Fibroblast of lung (primary cell): ENCODE measurements at regions not wholly inside any gene's neighbourhood (a gene's known extent, or its start where the extent isn't known, plus 50 kb on each side); places are given as distances from the start of the nearest gene placed in this dataset.

Experiments
- DNase-seq, 2 donors: peaks; one replicate each; pipeline versions ENCODE4 v3.0.0 to v3.0.0-alpha.2; 2010; ENCODE audit warnings: low read depth in 2 of 2
- H2AFZ ChIP-seq: 2 replicates; pipeline ENCODE4 v1.5.1; 2012; ENCODE audit warnings: low read length, control low read depth, inconsistent platforms
- H3K27ac ChIP-seq: 2 replicates; pipeline ENCODE4 v1.5.1; 2011; ENCODE audit warnings: low read length, control low read depth; ENCODE audit not compliant: insufficient read depth
- H3K27me3 ChIP-seq: 2 replicates; pipeline ENCODE4 v1.5.1; 2011; ENCODE audit warnings: mild to moderate bottlenecking, low read length; ENCODE audit not compliant: control insufficient read depth, insufficient read depth
- H3K36me3 ChIP-seq: 2 replicates; pipeline ENCODE4 v1.5.1; 2011; ENCODE audit warnings: low read length; ENCODE audit not compliant: control insufficient read depth, insufficient read depth
- H3K4me1 ChIP-seq: 2 replicates; pipeline ENCODE4 v1.5.1; 2011; ENCODE audit warnings: low read length; ENCODE audit not compliant: control insufficient read depth, insufficient read depth; ENCODE audit errors: extremely low read depth
- H3K4me2 ChIP-seq: 2 replicates; pipeline ENCODE4 v1.5.1; 2011; ENCODE audit warnings: low read length, control low read depth; ENCODE audit not compliant: insufficient read depth; ENCODE audit errors: extremely low read depth
- H3K4me3 ChIP-seq, 4 experiments: fragments of 200-600 bp in 1 of 4; sonication (generic) in 1 of 4; replicated peaks in 1 of 4; 2 replicates each; pipeline ENCODE4 v1.5.1; 2011 to 2016; ENCODE audit warnings: low read length in 4 of 4, low read depth in 3 of 4, mild to moderate bottlenecking in 3 of 4, control low read depth in 2 of 4, inconsistent platforms in 1 of 4, mixed read lengths in 1 of 4; ENCODE audit not compliant: insufficient read depth in 1 of 4; ENCODE audit errors: control extremely low read depth in 1 of 4
- H3K79me2 ChIP-seq: 2 replicates; pipeline ENCODE4 v1.5.1; 2012; ENCODE audit warnings: mild to moderate bottlenecking, low read length, inconsistent platforms; ENCODE audit not compliant: control insufficient read depth, insufficient read depth
- H3K9ac ChIP-seq: 2 replicates; pipeline ENCODE4 v1.5.1; 2011; ENCODE audit warnings: mild to moderate bottlenecking, low read length, control low read depth; ENCODE audit not compliant: insufficient read depth
- H3K9me3 ChIP-seq: 2 replicates; pipeline ENCODE4 v1.5.1; 2012; ENCODE audit warnings: low read depth, low read length; ENCODE audit not compliant: control insufficient read depth, insufficient read depth
- H4K20me1 ChIP-seq: 2 replicates; pipeline ENCODE4 v1.5.1; 2011; ENCODE audit warnings: low read length; ENCODE audit not compliant: control insufficient read depth, insufficient read depth; ENCODE audit errors: extremely low read depth
- EZH2 ChIP-seq: IDR thresholded peaks from 2 replicates; pipeline ENCODE4 v1.5.1; 2012; ENCODE audit warnings: low read length, control low read depth, mild to moderate bottlenecking; ENCODE audit errors: missing control alignments
- TF ChIP-seq, protein P1 (sequence below), 2 donors: IDR thresholded peaks in 1 of 2; conservative IDR thresholded peaks in 1 of 2; 1 replicate in 1 of 2; 2 replicates in 1 of 2; pipeline ENCODE4 v1.5.1; 2011 to 2012; ENCODE audit warnings: low read length in 2 of 2, control low read depth in 1 of 2, inconsistent platforms in 1 of 2, low read depth in 1 of 2, mild to moderate bottlenecking in 1 of 2

DNA sequence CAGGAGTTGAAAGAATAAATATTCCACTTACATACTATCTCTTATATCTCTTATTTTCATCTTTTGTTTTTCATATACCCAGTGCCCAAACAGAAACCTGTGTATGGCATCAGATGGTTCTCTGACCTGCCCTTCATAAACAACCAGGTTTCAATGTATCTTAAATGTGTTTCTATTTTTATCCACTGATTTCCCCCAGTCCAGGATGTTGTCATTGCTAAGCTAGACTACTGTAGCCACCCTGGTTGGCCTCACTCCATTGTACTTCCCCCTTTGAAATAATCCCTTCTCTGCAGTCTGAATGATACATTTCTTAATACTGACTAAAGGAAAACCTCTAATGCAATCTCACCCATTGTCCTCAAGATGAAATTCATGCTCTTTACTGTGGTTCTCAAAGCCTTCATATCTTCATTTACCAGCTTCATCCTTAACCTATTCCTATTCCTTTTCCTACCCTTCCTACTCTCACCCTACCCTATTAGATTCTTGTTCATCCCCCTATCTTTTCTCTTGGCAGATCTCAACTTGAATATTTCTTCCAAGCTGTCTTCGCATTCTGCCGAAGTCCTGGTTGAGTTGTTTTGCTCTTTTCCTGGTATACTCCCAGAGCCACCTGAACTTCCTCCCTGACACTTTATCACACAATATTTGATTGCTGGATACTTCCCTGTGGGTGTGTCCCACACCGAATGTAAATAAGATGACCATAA, 312.4 kb downstream of the FOXG1 start:
- Histone ChIP-seq H3K4me3 (no peak overlapping the region), H3K79me2 (no peaks in the 10 kb centered on the region), H3K36me3 (no peaks in the 10 kb centered on the region), H2AFZ (no peak overlapping the region), H3K9ac (no peak overlapping the region), H3K27me3 (no peaks in the 10 kb centered on the region), H3K4me1 (no peaks in the 10 kb centered on the region), H3K9me3 (no peaks in the 10 kb centered on the region), H4K20me1 (no peaks in the 10 kb centered on the region), H3K4me2 (no peak overlapping the region), H3K27ac (no peak overlapping the region)
- no peak for TF ChIP-seq EZH2
- TF ChIP-seq, protein P1, sequence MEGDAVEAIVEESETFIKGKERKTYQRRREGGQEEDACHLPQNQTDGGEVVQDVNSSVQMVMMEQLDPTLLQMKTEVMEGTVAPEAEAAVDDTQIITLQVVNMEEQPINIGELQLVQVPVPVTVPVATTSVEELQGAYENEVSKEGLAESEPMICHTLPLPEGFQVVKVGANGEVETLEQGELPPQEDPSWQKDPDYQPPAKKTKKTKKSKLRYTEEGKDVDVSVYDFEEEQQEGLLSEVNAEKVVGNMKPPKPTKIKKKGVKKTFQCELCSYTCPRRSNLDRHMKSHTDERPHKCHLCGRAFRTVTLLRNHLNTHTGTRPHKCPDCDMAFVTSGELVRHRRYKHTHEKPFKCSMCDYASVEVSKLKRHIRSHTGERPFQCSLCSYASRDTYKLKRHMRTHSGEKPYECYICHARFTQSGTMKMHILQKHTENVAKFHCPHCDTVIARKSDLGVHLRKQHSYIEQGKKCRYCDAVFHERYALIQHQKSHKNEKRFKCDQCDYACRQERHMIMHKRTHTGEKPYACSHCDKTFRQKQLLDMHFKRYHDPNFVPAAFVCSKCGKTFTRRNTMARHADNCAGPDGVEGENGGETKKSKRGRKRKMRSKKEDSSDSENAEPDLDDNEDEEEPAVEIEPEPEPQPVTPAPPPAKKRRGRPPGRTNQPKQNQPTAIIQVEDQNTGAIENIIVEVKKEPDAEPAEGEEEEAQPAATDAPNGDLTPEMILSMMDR (conservative IDR thresholded peaks at IDR 0.05 in 1 of 2, IDR thresholded peaks at IDR 0.05 in 1 of 2; ENCODE audit: low read depth in 1 of 2, low read length in 2 of 2) = no peak
- no peak for DNase-seq

DNA sequence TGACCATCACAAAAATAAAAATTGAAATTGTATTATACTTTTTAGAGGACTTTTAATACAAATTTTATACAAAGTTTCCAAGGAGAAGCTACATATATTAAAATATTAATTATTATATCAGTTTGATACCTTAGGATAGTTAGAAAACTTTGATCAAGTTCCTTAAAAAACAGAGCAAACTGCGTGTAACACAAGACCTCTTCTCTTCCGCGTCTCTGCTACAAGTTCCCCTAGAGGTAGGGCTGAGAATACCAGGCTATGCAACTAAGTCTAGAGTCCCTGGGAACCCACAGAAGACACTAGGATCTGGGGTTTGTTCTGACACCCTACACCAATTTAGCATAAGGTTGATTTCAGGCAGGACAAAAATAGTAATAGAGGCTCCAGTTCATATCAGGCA, 319.0 kb downstream of the FOXG1 start:
- H3K4me2 ChIP-seq = no peak overlapping the region
- no peaks in the 10 kb centered on the region for H4K20me1 ChIP-seq
- H3K36me3 ChIP-seq = no peaks in the 10 kb centered on the region
- H3K79me2 ChIP-seq = no peaks in the 10 kb centered on the region
- DNase-seq = peak in 1 of 2 donors; percentile 18
- H3K4me3 ChIP-seq = no peak overlapping the region
- no peaks in the 10 kb centered on the region for H3K4me1 ChIP-seq
- H3K9me3 ChIP-seq = no peaks in the 10 kb centered on the region
- no peak overlapping the region for H3K27ac ChIP-seq
- H2AFZ ChIP-seq = no peak overlapping the region
- H3K27me3 ChIP-seq = no peaks in the 10 kb centered on the region
- no peak for TF ChIP-seq EZH2
- TF ChIP-seq, protein P1 (conservative IDR thresholded peaks at IDR 0.05 in 1 of 2, IDR thresholded peaks at IDR 0.05 in 1 of 2; ENCODE audit: low read depth in 1 of 2, low read length in 2 of 2) = peak; percentile 42 to 58
- H3K9ac ChIP-seq = no peak overlapping the region

DNA sequence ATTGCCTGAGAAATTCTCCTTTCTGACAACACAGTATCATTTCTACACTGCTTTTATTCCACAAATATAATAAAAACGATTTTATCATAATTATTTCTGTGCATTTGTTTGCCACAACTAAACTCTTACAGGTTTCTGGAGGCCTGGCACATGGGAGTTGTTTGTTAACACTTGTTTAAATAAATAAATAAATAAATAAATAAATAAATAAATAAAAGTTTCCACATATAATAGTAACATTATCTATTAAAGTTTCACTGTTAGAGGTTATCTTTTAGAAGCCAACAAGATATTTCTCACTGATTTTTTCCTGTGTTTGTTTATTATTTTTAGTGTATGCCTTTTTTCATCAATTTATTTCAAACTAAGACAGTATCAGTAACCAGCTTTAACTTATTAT, 323.3 kb downstream of the FOXG1 start:
- Histone ChIP-seq H4K20me1 (no peaks in the 10 kb centered on the region), H3K9ac (no peak overlapping the region), H3K79me2 (no peaks in the 10 kb centered on the region), H2AFZ (no peak overlapping the region), H3K36me3 (no peaks in the 10 kb centered on the region), H3K27ac (no peak overlapping the region), H3K4me1 (no peaks in the 10 kb centered on the region), H3K4me3 (no peak overlapping the region), H3K4me2 (no peak overlapping the region), H3K27me3 (no peaks in the 10 kb centered on the region), H3K9me3 (no peaks in the 10 kb centered on the region)
- no peak for DNase-seq
- TF ChIP-seq EZH2 = no peak
- TF ChIP-seq, protein P1 (conservative IDR thresholded peaks at IDR 0.05 in 1 of 2, IDR thresholded peaks at IDR 0.05 in 1 of 2; ENCODE audit: low read depth in 1 of 2, low read length in 2 of 2) = no peak
